Breast epithelium (tissue), 3 donors: ENCODE measurements at regions not wholly inside any gene's neighbourhood (a gene's known extent, or its start where the extent isn't known, plus 50 kb on each side); places are given as distances from the start of the nearest gene placed in this dataset.

Experiments
- POLR2A ChIP-seq: fragments of 450-650 bp; IDR thresholded peaks from one replicate; pipeline ENCODE4 v1.6.1; 2016; ENCODE audit warnings: antibody characterized with exemption, mild to moderate bottlenecking, moderate library complexity
- POLR2AphosphoS5 ChIP-seq, 3 donors: sonication (generic); formaldehyde crosslinking; IDR thresholded peaks; one replicate each; pipeline ENCODE4 v1.6.1; 2017; ENCODE audit warnings: antibody characterized with exemption in 3 of 3
- TF ChIP-seq, protein P1 (sequence below), 3 donors: fragments of 450-650 bp; IDR thresholded peaks; one replicate each; pipeline ENCODE4 v1.5.1; 2016 to 2017; ENCODE audit warnings: antibody characterized with exemption in 3 of 3, mild to moderate bottlenecking in 3 of 3, moderate library complexity in 3 of 3

DNA sequence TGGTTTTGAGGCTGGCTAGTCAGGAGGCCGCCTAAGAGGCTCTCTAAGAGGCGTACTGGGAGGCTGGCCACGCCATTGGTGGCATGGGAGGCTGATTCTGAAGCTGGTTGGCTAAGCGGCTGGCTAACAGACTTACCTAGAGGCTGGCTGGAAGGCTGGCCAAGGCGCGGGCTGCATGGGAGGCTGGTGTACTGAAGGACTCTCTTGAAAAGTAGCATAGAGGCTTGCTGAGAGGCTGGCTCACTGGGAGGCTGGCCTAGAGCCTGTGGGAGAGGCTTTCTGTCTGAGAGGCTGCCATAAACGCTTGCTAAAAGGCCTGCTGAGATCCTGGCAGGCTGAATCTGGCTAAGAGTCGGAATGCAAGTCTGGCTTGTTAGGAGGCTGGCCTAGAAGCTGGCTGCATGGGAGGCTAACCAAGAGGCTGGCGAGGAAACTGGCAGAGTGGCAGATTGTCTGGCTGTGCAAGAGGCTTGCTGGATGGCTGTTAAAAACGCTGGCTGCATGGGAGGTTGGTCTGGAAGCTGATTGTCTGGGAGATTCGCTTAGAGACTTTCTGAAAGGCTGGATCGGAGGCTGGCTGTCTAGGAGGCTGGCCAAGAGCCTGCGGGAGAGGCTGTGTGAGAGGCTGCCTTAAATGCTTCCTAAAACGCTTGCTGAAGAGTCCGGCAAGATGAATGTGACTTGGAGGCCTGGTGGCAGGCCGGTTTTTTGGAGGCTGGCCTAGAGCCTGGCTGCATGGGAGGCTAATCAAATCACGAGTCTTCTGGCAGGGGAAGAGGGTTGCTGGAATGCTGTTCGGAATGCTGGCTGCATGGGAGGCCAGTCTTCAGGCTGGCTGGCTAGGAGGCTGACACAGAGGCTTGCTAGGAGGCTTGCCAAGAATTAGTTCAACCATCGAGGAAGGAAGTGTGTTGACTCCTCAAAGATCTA, 134.2 kb downstream of the OR13A1 start:
- TF ChIP-seq POLR2A (no peak), POLR2AphosphoS5 (IDR thresholded peaks at IDR 0.05) (no peak)
- TF ChIP-seq, protein P1, sequence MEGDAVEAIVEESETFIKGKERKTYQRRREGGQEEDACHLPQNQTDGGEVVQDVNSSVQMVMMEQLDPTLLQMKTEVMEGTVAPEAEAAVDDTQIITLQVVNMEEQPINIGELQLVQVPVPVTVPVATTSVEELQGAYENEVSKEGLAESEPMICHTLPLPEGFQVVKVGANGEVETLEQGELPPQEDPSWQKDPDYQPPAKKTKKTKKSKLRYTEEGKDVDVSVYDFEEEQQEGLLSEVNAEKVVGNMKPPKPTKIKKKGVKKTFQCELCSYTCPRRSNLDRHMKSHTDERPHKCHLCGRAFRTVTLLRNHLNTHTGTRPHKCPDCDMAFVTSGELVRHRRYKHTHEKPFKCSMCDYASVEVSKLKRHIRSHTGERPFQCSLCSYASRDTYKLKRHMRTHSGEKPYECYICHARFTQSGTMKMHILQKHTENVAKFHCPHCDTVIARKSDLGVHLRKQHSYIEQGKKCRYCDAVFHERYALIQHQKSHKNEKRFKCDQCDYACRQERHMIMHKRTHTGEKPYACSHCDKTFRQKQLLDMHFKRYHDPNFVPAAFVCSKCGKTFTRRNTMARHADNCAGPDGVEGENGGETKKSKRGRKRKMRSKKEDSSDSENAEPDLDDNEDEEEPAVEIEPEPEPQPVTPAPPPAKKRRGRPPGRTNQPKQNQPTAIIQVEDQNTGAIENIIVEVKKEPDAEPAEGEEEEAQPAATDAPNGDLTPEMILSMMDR (IDR thresholded peaks at IDR 0.05) = no peak
